ENCODE measurements at regions not wholly inside any gene's neighbourhood (a gene's known extent, or its start where the extent isn't known, plus 50 kb on each side); places are given as distances from the start of the nearest gene placed in this dataset.

GRCh38 chr2:11919953-11920352 is 173.5 kb downstream of the LPIN1 start:
- no peak overlapping the region for H3K27ac ChIP-seq (ENCODE audit: poor library complexity, severe bottlenecking)
- no peaks in the 10 kb centered on the region for H3K27me3 ChIP-seq (ENCODE audit: insufficient read depth, poor library complexity, severe bottlenecking)
- no peak for TF ChIP-seq CTCF (IDR thresholded peaks at IDR 0.05; ENCODE audit: poor library complexity, severe bottlenecking)
- no peaks in the 10 kb centered on the region for H3K36me3 ChIP-seq (ENCODE audit: low read depth)
- H3K4me3 ChIP-seq (ENCODE audit: severe bottlenecking), result no peak overlapping the region
- H3K9me3 ChIP-seq (ENCODE audit: severe bottlenecking), result no peaks in the 10 kb centered on the region
- DNase-seq (ENCODE audit: low spot score) (no peak), ATAC-seq (ENCODE audit: low read depth) (no peak)
- H3K4me1 ChIP-seq (ENCODE audit: insufficient read depth, poor library complexity, severe bottlenecking), result no peaks in the 10 kb centered on the region

DNA sequence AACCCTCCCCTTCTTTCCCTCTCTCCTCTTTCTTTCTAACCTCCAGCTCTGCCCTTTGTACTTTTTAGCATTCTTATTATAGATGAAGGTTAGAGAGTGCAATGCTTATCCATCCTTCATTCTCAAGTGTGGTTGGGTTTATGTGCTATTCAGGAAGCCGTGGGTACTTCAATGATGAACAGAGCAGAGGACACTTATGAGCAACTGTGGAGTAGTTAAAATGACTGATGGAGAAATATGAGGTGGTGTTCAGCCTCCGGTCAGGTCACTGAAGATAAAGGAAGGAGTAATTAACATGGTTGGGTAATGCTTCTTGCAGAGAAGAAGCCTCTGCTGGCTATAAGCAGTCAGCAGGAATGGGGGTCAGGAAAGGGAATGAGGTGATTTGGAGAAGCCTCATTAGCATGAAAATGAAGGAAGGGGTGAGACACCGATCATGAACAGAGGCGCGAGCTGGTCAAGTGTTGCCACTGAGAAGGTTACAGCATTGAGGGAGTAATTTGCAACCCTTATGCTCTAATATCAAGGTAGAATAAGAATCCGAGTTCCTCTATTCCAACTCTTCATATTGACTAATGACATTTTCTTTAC is 174.7 kb downstream of the LPIN1 start:
- H3K4me1 ChIP-seq (ENCODE audit: insufficient read depth, poor library complexity, severe bottlenecking), result no peaks in the 10 kb centered on the region
- TF ChIP-seq CTCF (IDR thresholded peaks at IDR 0.05; ENCODE audit: poor library complexity, severe bottlenecking), result no peak
- H3K27me3 ChIP-seq (ENCODE audit: insufficient read depth, poor library complexity, severe bottlenecking), result no peaks in the 10 kb centered on the region
- H3K27ac ChIP-seq (ENCODE audit: poor library complexity, severe bottlenecking), result no peak overlapping the region
- ATAC-seq (ENCODE audit: low read depth) (no peak), DNase-seq (ENCODE audit: low spot score) (no peak)
- no peaks in the 10 kb centered on the region for H3K9me3 ChIP-seq (ENCODE audit: severe bottlenecking)
- H3K36me3 ChIP-seq (ENCODE audit: low read depth), result no peaks in the 10 kb centered on the region
- no peak overlapping the region for H3K4me3 ChIP-seq (ENCODE audit: severe bottlenecking)

DNA sequence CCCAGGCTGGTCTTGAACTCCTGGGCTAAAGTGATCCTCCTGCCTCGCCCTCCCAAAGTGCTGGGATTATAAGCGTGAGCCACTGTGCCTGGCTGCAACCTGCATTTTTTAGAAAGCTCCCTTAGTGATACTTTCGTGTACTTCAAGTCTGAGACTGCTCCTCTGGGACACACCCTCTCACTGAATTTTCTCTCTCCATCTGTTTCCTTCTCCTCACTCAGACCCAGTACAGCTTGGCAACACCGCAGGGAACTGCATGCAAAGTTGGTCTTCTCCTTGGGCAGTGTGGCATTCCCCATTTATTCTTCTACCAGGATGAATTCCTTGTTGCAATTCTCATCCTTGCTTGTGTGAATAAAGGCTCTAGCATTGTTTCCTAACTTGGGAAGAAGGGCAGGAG is 175.9 kb downstream of the LPIN1 start:
- TF ChIP-seq CTCF (IDR thresholded peaks at IDR 0.05; ENCODE audit: poor library complexity, severe bottlenecking), result no peak
- no peak for DNase-seq (ENCODE audit: low spot score)
- Histone ChIP-seq H3K36me3 (ENCODE audit: low read depth) (no peaks in the 10 kb centered on the region), H3K27ac (ENCODE audit: poor library complexity, severe bottlenecking) (no peak overlapping the region), H3K9me3 (ENCODE audit: severe bottlenecking) (no peaks in the 10 kb centered on the region), H3K27me3 (ENCODE audit: insufficient read depth, poor library complexity, severe bottlenecking) (no peaks in the 10 kb centered on the region), H3K4me3 (ENCODE audit: severe bottlenecking) (no peak overlapping the region), H3K4me1 (ENCODE audit: insufficient read depth, poor library complexity, severe bottlenecking) (no peaks in the 10 kb centered on the region)
- ATAC-seq (ENCODE audit: low read depth), result no peak

GRCh38 chr2:11923935-11924334 is 177.5 kb downstream of the LPIN1 start:
- ATAC-seq (ENCODE audit: low read depth), result no peak

More at GRCh38 chr2:11923935-11924334, 177.5 kb downstream of the LPIN1 start:
- Histone ChIP-seq H3K36me3 (ENCODE audit: low read depth) (no peaks in the 10 kb centered on the region), H3K27me3 (ENCODE audit: insufficient read depth, poor library complexity, severe bottlenecking) (no peaks in the 10 kb centered on the region), H3K4me3 (ENCODE audit: severe bottlenecking) (no peak overlapping the region), H3K9me3 (ENCODE audit: severe bottlenecking) (no peaks in the 10 kb centered on the region), H3K4me1 (ENCODE audit: insufficient read depth, poor library complexity, severe bottlenecking) (no peaks in the 10 kb centered on the region), H3K27ac (ENCODE audit: poor library complexity, severe bottlenecking) (no peak overlapping the region)
- no peak for TF ChIP-seq CTCF (IDR thresholded peaks at IDR 0.05; ENCODE audit: poor library complexity, severe bottlenecking)
- DNase-seq (ENCODE audit: low spot score), result no peak
